KOPT-K1 (cell line): ENCODE measurements at regions not wholly inside any gene's neighbourhood (a gene's known extent, or its start where the extent isn't known, plus 50 kb on each side); places are given as distances from the start of the nearest gene placed in this dataset.

Experiments used
- H3K27ac ChIP-seq: fragments of 200-600 bp; sonication (generic); 2 replicates; pipeline ENCODE4 v1.5.1; 2016; ENCODE audit warnings: antibody characterized with exemption, mild to moderate bottlenecking, low read depth, low read length; ENCODE audit not compliant: poor library complexity, severe bottlenecking
- H3K36me3 ChIP-seq: fragments of 200-600 bp; sonication (generic); 2 replicates; pipeline ENCODE4 v1.5.1; 2017; ENCODE audit warnings: antibody characterized with exemption, mild to moderate bottlenecking, low read length, moderate library complexity; ENCODE audit not compliant: insufficient read depth
- H3K9me3 ChIP-seq: fragments of 200-600 bp; sonication (generic); 2 replicates; pipeline ENCODE4 v1.5.1; 2017; ENCODE audit warnings: antibody characterized with exemption, low read length, mild to moderate bottlenecking; ENCODE audit not compliant: insufficient read depth, poor library complexity, severe bottlenecking

- Histone ChIP-seq H3K9me3 (no peaks in the 10 kb centered on the region), H3K27ac (no peak overlapping the region), H3K36me3 (no peaks in the 10 kb centered on the region)
Measured at GRCh38 chr4:180557950-180558349, 1685.3 kb upstream of the TENM3 start.

- H3K9me3 ChIP-seq: no peaks in the 10 kb centered on the region
- H3K36me3 ChIP-seq: no peaks in the 10 kb centered on the region
- no peak overlapping the region for H3K27ac ChIP-seq
Measured at GRCh38 chr4:180558427-180558826, 1684.8 kb upstream of the TENM3 start.

- Histone ChIP-seq H3K27ac (no peak overlapping the region), H3K36me3 (no peaks in the 10 kb centered on the region), H3K9me3 (no peaks in the 10 kb centered on the region)
Measured at GRCh38 chr4:180560896-180561295, 1682.3 kb upstream of the TENM3 start.

DNA sequence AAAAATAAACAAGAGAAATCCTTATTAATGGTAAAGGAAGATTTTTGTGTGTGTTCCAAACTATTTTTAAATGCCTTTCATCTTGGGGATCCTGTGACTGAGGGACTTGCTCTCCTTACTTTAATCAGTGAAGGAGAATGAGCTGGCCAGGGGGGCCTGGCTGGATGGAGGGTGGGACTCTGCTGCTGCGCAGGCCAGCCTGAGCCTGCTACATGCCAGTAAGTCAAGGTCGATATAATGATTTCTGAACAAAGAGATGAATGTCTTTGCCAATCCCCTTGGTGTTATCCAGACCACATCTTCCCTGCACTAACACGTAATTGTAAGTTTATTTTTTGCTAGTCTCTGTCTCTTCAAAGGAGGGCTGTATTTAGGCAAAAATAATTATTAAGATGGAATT lies 1679.2 kb upstream of the TENM3 start:
- Histone ChIP-seq H3K36me3 (no peaks in the 10 kb centered on the region), H3K9me3 (no peaks in the 10 kb centered on the region), H3K27ac (no peak overlapping the region)

DNA sequence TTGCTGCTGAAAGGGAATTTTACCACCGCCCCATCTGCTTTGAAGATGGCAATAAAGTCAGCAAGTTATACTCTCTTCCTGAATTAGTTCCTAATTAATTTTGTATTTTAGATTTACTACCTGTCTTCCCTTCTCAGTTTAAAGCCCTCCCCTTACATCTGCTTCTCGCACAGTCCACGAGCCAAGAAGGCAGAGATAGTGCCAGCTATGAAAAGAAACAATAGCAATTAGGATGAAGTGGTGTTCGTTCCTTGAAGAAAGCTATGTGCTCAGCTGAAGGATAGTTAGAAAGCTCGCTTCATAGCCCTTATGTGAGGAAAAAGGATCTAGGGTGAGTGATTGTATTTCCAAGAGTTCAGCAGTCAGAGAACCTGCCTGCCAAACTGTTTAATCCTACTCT lies 1678.8 kb upstream of the TENM3 start:
- Histone ChIP-seq H3K36me3 (no peaks in the 10 kb centered on the region), H3K27ac (no peak overlapping the region), H3K9me3 (no peaks in the 10 kb centered on the region)

GRCh38 chr4:180565856-180566431 lies 1677.3 kb upstream of the TENM3 start:
- Histone ChIP-seq H3K36me3 (no peaks in the 10 kb centered on the region), H3K9me3 (no peaks in the 10 kb centered on the region)

GRCh38 chr4:180566492-180566891 lies 1676.7 kb upstream of the TENM3 start:
- no peak overlapping the region for H3K27ac ChIP-seq
- no peaks in the 10 kb centered on the region for H3K9me3 ChIP-seq
- H3K36me3 ChIP-seq: no peaks in the 10 kb centered on the region

More at GRCh38 chr4:180565856-180566431, 1677.3 kb upstream of the TENM3 start:
- no peak overlapping the region for H3K27ac ChIP-seq

DNA sequence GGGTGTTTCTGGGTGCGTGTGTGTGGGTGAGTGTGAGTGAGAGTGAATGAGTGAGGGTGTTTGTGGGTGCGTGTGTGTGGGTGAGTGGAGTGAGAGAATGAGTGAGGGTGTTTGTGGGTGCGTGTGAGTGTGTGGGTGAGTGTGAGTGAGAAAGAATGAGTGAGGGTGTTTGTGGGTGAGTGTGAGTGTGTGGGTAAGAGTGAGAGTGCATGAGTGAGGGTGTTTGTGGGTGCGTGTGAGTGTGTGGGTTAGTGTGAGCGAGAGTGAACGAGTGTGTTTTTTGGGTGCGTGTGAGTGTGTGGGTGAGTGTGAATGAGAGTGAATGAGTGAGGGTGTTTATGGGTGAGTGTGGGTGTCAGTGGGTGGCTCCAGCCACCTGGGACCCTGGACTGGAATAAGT lies 1676.1 kb upstream of the TENM3 start:
- Histone ChIP-seq H3K36me3 (no peaks in the 10 kb centered on the region), H3K9me3 (no peaks in the 10 kb centered on the region), H3K27ac (no peak overlapping the region)

GRCh38 chr4:180571516-180572055 lies 1671.6 kb upstream of the TENM3 start:
- H3K9me3 ChIP-seq: no peaks in the 10 kb centered on the region
- H3K27ac ChIP-seq: no peak overlapping the region

DNA sequence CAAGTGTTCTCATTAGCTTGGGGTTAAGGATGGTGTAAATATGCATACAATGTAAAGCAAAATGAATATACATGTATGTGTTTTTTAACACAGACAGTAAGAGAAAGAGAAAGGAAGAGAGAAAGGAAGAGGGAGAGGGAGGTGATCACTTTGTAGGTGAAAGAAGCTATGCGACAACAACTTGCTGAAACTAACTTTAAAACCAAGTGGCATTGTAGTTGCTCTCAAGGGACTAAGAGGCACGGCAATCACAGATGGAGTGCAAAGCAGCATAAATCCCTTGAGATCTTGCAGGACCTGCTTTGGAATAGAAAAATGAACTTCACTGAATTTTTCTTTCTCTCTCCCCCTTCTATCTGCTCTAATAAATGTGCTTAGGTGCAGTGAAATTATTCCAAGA lies 1665.0 kb upstream of the TENM3 start:
- H3K9me3 ChIP-seq: no peaks in the 10 kb centered on the region
- H3K27ac ChIP-seq: no peak overlapping the region
- H3K36me3 ChIP-seq: no peaks in the 10 kb centered on the region

More at GRCh38 chr4:180571516-180572055, 1671.6 kb upstream of the TENM3 start:
- H3K36me3 ChIP-seq: no peaks in the 10 kb centered on the region

GRCh38 chr4:180581061-180581460 lies 1662.1 kb upstream of the TENM3 start:
- Histone ChIP-seq H3K9me3 (no peaks in the 10 kb centered on the region), H3K36me3 (no peaks in the 10 kb centered on the region), H3K27ac (no peak overlapping the region)

DNA sequence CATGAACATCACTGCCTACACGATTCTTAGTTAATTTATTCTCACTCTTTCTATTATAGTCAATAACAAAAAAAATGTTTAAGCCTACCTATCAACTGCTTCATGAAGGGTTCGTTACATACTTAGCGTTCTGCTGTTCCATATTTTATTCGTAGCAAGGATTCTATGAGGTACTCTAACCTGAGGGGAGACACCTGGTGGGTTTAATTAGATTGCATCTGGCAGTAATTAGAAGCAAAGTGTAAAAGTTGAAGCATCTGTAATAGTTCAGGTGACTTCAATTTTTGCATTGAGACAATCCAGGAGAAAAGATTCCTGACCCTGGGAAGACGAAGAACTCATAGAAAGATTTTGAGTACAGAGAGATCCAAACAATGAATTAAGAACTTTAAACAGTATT lies 1655.8 kb upstream of the TENM3 start:
- no peaks in the 10 kb centered on the region for H3K9me3 ChIP-seq
- H3K36me3 ChIP-seq: no peaks in the 10 kb centered on the region
- no peak overlapping the region for H3K27ac ChIP-seq

DNA sequence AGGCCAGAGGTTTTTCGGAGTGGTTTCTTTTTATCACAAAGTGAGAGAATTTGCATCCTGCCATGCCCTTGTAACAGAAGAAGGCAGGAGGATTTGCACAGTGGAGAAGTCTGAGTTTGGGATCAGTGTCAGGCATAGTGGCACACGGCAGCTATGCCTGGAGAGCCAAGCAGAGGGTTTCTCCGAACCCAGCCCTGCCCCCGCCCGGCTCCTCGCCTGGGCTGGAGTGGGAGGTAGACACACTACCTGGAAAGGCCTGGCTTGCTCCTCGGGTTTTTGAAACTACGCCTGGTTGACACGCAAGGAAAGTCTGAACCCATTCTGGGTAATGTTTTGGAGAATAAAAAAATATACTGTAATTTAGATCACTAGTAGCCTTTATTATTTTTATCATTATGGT lies 1653.6 kb upstream of the TENM3 start:
- no peaks in the 10 kb centered on the region for H3K9me3 ChIP-seq
- H3K36me3 ChIP-seq: no peaks in the 10 kb centered on the region
- no peak overlapping the region for H3K27ac ChIP-seq

GRCh38 chr4:180596888-180597483 lies 1646.2 kb upstream of the TENM3 start:
- Histone ChIP-seq H3K9me3 (no peaks in the 10 kb centered on the region), H3K27ac (no peak overlapping the region), H3K36me3 (no peaks in the 10 kb centered on the region)

DNA sequence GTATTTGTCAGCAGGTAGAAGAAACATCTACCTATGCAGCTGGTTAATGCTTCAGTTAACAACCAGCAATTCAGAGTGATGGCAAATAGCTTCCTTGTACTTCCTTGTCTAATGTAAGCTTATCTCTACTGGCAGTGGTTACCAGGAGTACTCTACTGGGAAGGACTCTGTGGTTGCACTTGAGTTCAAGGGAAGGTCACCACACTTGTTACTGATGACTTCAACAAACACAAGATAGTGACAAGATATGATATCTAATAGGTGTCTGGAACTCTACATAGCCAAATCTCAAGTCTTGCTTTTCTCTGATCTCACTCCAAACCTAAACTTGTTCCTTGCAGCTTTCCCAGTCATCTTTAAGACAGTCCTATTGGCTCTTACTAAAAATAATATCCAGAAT lies 1644.9 kb upstream of the TENM3 start:
- Histone ChIP-seq H3K27ac (no peak overlapping the region), H3K36me3 (no peaks in the 10 kb centered on the region), H3K9me3 (no peaks in the 10 kb centered on the region)

DNA sequence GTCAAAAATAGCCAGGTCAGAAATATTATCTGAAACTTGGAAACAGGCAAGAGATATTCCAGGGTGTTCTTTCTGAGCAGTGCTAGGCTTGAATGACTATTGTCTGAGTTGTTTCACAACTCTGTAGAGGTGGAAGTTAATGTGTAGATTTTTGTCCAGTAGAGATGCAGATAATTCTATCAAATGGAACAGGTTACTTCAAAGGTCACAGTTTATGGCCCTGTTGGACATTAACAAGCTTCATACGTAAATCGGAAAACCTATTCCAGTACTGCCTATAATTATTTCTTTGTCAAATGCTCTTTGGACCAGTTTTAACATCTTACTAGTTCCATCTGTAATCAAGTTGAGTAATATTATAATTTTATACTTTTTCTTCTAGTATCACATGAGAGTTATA lies 1639.4 kb upstream of the TENM3 start:
- no peaks in the 10 kb centered on the region for H3K36me3 ChIP-seq
- H3K27ac ChIP-seq: no peak overlapping the region
- no peaks in the 10 kb centered on the region for H3K9me3 ChIP-seq
